Liver (tissue), 8 donors: ENCODE measurements at regions not wholly inside any gene's neighbourhood (a gene's known extent, or its start where the extent isn't known, plus 50 kb on each side); places are given as distances from the start of the nearest gene placed in this dataset.

Experiments
- DNase-seq: peaks from one replicate; pipeline ENCODE4 v3.0.0-alpha.2; 2017; ENCODE audit warnings: low spot score
- H3K27ac ChIP-seq, 2 donors: one replicate each; pipeline ENCODE4 v1.7.0; 2013; ENCODE audit warnings: inconsistent platforms in 2 of 2, low read length in 2 of 2, control low read depth in 1 of 2, low read depth in 1 of 2, mild to moderate bottlenecking in 1 of 2
- H3K27me3 ChIP-seq, 4 donors: one replicate each; pipeline versions ENCODE4 v1.6.1 to v1.7.0; 2013; ENCODE audit warnings: low read length in 3 of 4, inconsistent platforms in 1 of 4, mild to moderate bottlenecking in 1 of 4, moderate library complexity in 1 of 4; ENCODE audit not compliant: control insufficient read depth in 4 of 4, insufficient read depth in 4 of 4
- H3K36me3 ChIP-seq, 4 donors: one replicate each; pipeline versions ENCODE4 v1.6.1 to v1.7.0; 2013; ENCODE audit warnings: low read length in 3 of 4, mild to moderate bottlenecking in 3 of 4, low read depth in 1 of 4, moderate library complexity in 1 of 4; ENCODE audit not compliant: control insufficient read depth in 4 of 4, insufficient read depth in 3 of 4
- H3K4me1 ChIP-seq, 4 donors: one replicate each; pipeline versions ENCODE4 v1.6.1 to v1.7.0; 2013; ENCODE audit warnings: low read length in 3 of 4, mild to moderate bottlenecking in 3 of 4, moderate library complexity in 1 of 4; ENCODE audit not compliant: control insufficient read depth in 4 of 4, insufficient read depth in 4 of 4
- H3K4me3 ChIP-seq, 3 donors: one replicate each; pipeline versions ENCODE4 v1.6.1 to v1.7.0; 2013; ENCODE audit warnings: low read length in 3 of 3, control low read depth in 1 of 3, low read depth in 1 of 3, mild to moderate bottlenecking in 1 of 3
- H3K9ac ChIP-seq, 2 donors: one replicate each; pipeline ENCODE4 v1.7.0; 2013; ENCODE audit warnings: low read length in 2 of 2, mild to moderate bottlenecking in 2 of 2, moderate library complexity in 2 of 2, control low read depth in 1 of 2, low read depth in 1 of 2
- H3K9me3 ChIP-seq, 4 donors: one replicate each; pipeline versions ENCODE4 v1.6.1 to v1.7.0; 2013; ENCODE audit warnings: low read length in 3 of 4; ENCODE audit not compliant: control insufficient read depth in 4 of 4
- ATF3 ChIP-seq: IDR thresholded peaks from 2 replicates; pipeline ENCODE4 v1.6.1; 2016; ENCODE audit warnings: antibody characterized with exemption
- EGR1 ChIP-seq, 2 donors: IDR thresholded peaks; 2 replicates each; pipeline ENCODE4 v1.6.1; 2016 to 2018; ENCODE audit warnings: antibody characterized with exemption in 2 of 2, low read depth in 2 of 2
- FOXA1 ChIP-seq: IDR thresholded peaks from 2 replicates; pipeline ENCODE4 v1.6.1; 2016; ENCODE audit warnings: antibody characterized with exemption
- FOXA2 ChIP-seq: IDR thresholded peaks from 2 replicates; pipeline ENCODE4 v1.6.1; 2016; ENCODE audit warnings: antibody characterized with exemption
- GABPA ChIP-seq, 2 donors: IDR thresholded peaks in 1 of 2; conservative IDR thresholded peaks in 1 of 2; 2 replicates each; pipeline ENCODE4 v1.6.1; 2016; ENCODE audit warnings: antibody characterized with exemption in 2 of 2, mild to moderate bottlenecking in 1 of 2, moderate library complexity in 1 of 2
- HNF4A ChIP-seq, 2 donors: conservative IDR thresholded peaks; 2 replicates each; pipeline ENCODE4 v1.6.1; 2016; ENCODE audit warnings: antibody characterized with exemption in 2 of 2, mild to moderate bottlenecking in 2 of 2
- HNF4G ChIP-seq: IDR thresholded peaks from 2 replicates; pipeline ENCODE4 v1.6.1; 2016; ENCODE audit warnings: antibody characterized with exemption
- JUND ChIP-seq, 2 donors: IDR thresholded peaks; 2 replicates each; pipeline ENCODE4 v1.6.1; 2016; ENCODE audit warnings: antibody characterized with exemption in 2 of 2
- NR2F2 ChIP-seq: IDR thresholded peaks from 2 replicates; pipeline ENCODE4 v1.6.1; 2016; ENCODE audit warnings: antibody characterized with exemption
- RAD21 ChIP-seq, 2 donors: IDR thresholded peaks; 2 replicates each; pipeline ENCODE4 v1.6.1; 2016; ENCODE audit warnings: antibody characterized with exemption in 2 of 2, mild to moderate bottlenecking in 2 of 2
- RXRA ChIP-seq, 2 donors: IDR thresholded peaks; 2 replicates each; pipeline ENCODE4 v1.6.1; 2017 to 2018; ENCODE audit warnings: antibody characterized with exemption in 2 of 2, mild to moderate bottlenecking in 1 of 2
- SP1 ChIP-seq: IDR thresholded peaks from 2 replicates; pipeline ENCODE4 v1.6.1; 2018; ENCODE audit warnings: antibody characterized with exemption, mild to moderate bottlenecking
- TAF1 ChIP-seq: conservative IDR thresholded peaks from 2 replicates; pipeline ENCODE4 v1.6.1; 2016; ENCODE audit warnings: antibody characterized with exemption, mild to moderate bottlenecking
- YY1 ChIP-seq: IDR thresholded peaks from 2 replicates; pipeline ENCODE4 v1.6.1; 2016; ENCODE audit warnings: antibody characterized with exemption, mild to moderate bottlenecking
- ZBTB33 ChIP-seq: IDR thresholded peaks from 2 replicates; pipeline ENCODE4 v1.6.1; 2016; ENCODE audit warnings: antibody characterized with exemption
- WGBS: extraction: QIAGEN DNeasy Blood & Tissue Kit; methylation state at CpG from one replicate; pipeline ENCODE4 v1.1.7; 2013; 5-methylcytosine and 5-hydroxymethylcytosine counted together
- TF ChIP-seq, protein P1 (sequence below): IDR thresholded peaks from 2 replicates; pipeline ENCODE4 v1.6.1; 2016; ENCODE audit warnings: antibody characterized with exemption
- TF ChIP-seq, protein P2 (sequence below): fragments of 150-350 bp; IDR thresholded peaks from 2 replicates; pipeline ENCODE4 v1.5.1; 2017; ENCODE audit warnings: improper control_type of control experiment, low read depth, low read length; ENCODE audit not compliant: missing input control
- TF ChIP-seq, protein P3 (sequence below): IDR thresholded peaks from 2 replicates; pipeline ENCODE4 v1.6.1; 2016; ENCODE audit warnings: antibody characterized with exemption, mild to moderate bottlenecking
- donor health status: healthy.
- donor health status: healthy.
- donor health status: healthy.
- donor health status: healthy.
- donor health status: healthy.

- no peak overlapping the region for H3K9ac ChIP-seq
- H3K4me3 ChIP-seq = no peak overlapping the region
- no peak for DNase-seq
- H3K27ac ChIP-seq = no peak overlapping the region
- H3K36me3 ChIP-seq = no peaks in the 10 kb centered on the region
- TF ChIP-seq SP1 (no peak), NR2F2 (no peak), HNF4G (no peak), FOXA1 (no peak), ZBTB33 (no peak), RAD21 (IDR thresholded peaks at IDR 0.05) (no peak), ATF3 (no peak), YY1 (no peak), TAF1 (no peak), EGR1 (IDR thresholded peaks at IDR 0.05; ENCODE audit: low read depth in 2 of 2) (no peak), JUND (IDR thresholded peaks at IDR 0.05) (no peak)
- TF ChIP-seq, protein P1, sequence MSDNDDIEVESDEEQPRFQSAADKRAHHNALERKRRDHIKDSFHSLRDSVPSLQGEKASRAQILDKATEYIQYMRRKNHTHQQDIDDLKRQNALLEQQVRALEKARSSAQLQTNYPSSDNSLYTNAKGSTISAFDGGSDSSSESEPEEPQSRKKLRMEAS = no peak
- no peaks in the 10 kb centered on the region for H3K27me3 ChIP-seq
- no peaks in the 10 kb centered on the region for H3K9me3 ChIP-seq
- H3K4me1 ChIP-seq = no peaks in the 10 kb centered on the region
Observed at GRCh38 chr15:55017635-55018034, 179.1 kb downstream of the RSL24D1 start.

DNA sequence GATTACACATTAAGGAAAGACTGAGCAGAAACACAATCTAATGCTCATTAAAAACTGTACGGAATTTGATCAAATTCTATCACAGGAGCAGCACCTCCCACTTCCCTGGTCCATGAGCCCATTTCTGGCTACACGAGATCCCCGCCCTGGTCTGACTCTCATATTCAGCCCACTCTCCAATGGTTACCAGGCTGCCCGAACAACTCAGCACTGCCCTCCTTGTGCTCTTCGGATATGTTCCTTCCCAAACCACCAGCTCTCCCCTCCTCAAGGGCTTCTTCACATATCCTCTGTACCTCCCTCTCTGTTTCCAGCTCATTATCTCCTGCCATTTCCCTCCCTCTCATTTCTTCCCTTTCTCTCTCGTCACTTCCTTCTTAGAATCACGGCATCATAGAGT is 180.5 kb downstream of the RSL24D1 start:
- Histone ChIP-seq H3K27me3 (no peaks in the 10 kb centered on the region), H3K4me3 (no peak overlapping the region), H3K27ac (no peak overlapping the region), H3K4me1 (no peaks in the 10 kb centered on the region), H3K36me3 (no peaks in the 10 kb centered on the region), H3K9ac (no peak overlapping the region), H3K9me3 (no peaks in the 10 kb centered on the region)
- no peak for DNase-seq
- TF ChIP-seq HNF4A (conservative IDR thresholded peaks at IDR 0.05) (no peak), GABPA (IDR thresholded peaks at IDR 0.05 in 1 of 2, conservative IDR thresholded peaks at IDR 0.05 in 1 of 2) (no peak), SP1 (no peak), YY1 (no peak), NR2F2 (no peak), JUND (IDR thresholded peaks at IDR 0.05) (no peak), RXRA (IDR thresholded peaks at IDR 0.05) (no peak), ZBTB33 (no peak), RAD21 (IDR thresholded peaks at IDR 0.05) (no peak), FOXA2 (no peak), HNF4G (no peak), TAF1 (no peak), FOXA1 (no peak), EGR1 (IDR thresholded peaks at IDR 0.05; ENCODE audit: low read depth in 2 of 2) (no peak), ATF3 (no peak)
- TF ChIP-seq, protein P2, sequence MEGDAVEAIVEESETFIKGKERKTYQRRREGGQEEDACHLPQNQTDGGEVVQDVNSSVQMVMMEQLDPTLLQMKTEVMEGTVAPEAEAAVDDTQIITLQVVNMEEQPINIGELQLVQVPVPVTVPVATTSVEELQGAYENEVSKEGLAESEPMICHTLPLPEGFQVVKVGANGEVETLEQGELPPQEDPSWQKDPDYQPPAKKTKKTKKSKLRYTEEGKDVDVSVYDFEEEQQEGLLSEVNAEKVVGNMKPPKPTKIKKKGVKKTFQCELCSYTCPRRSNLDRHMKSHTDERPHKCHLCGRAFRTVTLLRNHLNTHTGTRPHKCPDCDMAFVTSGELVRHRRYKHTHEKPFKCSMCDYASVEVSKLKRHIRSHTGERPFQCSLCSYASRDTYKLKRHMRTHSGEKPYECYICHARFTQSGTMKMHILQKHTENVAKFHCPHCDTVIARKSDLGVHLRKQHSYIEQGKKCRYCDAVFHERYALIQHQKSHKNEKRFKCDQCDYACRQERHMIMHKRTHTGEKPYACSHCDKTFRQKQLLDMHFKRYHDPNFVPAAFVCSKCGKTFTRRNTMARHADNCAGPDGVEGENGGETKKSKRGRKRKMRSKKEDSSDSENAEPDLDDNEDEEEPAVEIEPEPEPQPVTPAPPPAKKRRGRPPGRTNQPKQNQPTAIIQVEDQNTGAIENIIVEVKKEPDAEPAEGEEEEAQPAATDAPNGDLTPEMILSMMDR = no peak
- TF ChIP-seq, protein P1 = no peak
- TF ChIP-seq, protein P3, sequence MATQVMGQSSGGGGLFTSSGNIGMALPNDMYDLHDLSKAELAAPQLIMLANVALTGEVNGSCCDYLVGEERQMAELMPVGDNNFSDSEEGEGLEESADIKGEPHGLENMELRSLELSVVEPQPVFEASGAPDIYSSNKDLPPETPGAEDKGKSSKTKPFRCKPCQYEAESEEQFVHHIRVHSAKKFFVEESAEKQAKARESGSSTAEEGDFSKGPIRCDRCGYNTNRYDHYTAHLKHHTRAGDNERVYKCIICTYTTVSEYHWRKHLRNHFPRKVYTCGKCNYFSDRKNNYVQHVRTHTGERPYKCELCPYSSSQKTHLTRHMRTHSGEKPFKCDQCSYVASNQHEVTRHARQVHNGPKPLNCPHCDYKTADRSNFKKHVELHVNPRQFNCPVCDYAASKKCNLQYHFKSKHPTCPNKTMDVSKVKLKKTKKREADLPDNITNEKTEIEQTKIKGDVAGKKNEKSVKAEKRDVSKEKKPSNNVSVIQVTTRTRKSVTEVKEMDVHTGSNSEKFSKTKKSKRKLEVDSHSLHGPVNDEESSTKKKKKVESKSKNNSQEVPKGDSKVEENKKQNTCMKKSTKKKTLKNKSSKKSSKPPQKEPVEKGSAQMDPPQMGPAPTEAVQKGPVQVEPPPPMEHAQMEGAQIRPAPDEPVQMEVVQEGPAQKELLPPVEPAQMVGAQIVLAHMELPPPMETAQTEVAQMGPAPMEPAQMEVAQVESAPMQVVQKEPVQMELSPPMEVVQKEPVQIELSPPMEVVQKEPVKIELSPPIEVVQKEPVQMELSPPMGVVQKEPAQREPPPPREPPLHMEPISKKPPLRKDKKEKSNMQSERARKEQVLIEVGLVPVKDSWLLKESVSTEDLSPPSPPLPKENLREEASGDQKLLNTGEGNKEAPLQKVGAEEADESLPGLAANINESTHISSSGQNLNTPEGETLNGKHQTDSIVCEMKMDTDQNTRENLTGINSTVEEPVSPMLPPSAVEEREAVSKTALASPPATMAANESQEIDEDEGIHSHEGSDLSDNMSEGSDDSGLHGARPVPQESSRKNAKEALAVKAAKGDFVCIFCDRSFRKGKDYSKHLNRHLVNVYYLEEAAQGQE = no peak
- 68% methylated on average over 7 of the region's 7 CpGs for WGBS
